Stimulated activated CD8-positive, alpha-beta memory T cell treated with anti-CD3 and anti-CD28 coated beads, Interleukin-4, amount 100 ng/mL, for 1 hour (primary cell): ENCODE measurements at regions not wholly inside any gene's neighbourhood (a gene's known extent, or its start where the extent isn't known, plus 50 kb on each side); places are given as distances from the start of the nearest gene placed in this dataset.

ENCODE experiments used
- DNase-seq, 2 donors: peaks; one replicate each; pipeline ENCODE4 v3.0.0-alpha.2; 2020; ENCODE audit warnings: low read depth in 2 of 2, low spot score in 1 of 2

DNA sequence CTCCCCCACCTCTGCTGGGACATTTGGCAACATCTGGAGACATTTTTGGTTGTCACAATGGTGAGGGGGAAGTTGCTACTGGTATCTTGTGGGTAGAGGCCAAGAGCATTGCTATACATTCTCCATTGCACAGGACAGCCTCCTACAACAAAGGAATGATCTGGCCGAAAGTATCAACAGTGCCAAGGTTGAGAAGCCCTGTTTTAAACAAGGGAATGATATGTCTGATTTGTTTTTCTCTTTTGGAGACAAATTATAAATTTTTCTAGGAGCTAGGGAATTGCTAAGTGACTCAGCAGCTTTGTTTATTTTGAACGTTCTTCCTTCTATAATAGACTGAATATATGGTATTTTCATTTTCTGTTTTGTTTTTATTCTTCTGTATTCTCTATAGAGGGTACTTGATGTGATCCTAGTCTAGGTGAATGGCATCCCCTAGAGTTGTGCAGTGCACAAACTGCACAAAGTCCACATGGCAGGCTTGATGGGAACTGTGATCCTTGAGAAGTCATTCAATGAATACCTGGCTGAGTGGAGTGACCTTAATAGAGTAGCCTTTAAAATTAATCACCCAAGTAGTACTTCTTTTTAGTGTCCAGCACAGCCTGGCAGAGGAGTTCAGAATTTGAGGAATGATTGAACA is 288.6 kb upstream of the USP24 start:
- no peak for DNase-seq

DNA sequence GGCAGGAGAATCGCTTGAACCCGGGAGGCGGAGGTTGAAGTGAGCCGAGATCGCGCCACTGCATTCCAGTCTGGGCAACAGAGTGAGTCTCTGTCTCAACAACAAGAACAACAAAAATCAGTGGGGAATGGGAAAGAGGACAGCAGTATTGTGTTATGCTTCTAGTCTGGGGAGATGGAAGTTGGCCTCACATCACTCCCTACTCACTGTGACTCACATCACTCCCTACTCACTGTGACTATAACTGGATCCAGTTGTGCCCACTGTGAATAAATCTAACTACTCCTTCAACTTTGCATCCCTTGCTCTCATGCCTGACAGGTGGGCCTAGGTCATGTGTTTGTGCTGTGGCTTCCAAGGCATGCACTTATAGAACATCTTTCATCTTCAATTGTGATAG is 285.4 kb upstream of the USP24 start:
- DNase-seq, result no peak

DNA sequence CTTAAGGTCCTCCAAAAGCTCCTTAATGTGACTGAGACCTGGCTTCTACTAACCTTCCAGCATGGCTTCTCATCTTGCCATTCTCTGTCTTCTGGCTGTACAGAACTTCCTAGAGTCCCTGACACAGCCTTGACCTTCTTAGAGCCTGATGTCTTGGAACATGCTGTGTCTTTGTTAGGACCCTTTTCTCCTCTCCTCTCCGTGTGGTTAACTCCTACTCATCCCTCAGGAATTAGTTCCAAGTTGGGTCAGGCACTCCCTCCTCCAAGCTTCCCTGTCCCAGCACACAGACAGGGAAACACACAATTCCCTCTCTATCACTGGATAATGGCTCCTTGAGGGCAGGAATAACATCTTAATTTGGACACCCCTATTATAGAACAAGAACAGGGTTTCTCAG is 275.4 kb upstream of the USP24 start:
- DNase-seq, result no peak

DNA sequence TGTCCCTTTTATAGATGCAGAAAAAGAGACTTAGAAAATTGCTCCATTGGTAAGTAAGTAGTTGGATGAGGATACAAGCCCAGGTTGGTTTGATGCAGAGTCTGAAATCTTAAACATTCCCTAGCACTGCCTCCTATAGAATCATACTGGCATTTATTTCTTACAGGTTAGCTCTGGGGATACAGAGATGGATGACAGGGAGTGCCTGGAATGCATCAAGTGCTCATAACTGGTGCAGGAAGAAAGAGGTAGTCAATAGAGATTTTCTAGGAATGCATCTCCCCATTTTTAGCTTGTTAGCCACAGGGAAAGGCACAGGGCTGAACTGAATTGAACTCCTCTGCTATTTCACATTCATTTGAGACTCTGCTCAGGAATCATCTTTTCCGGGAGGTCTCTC is 269.0 kb upstream of the USP24 start:
- DNase-seq, result no peak

DNA sequence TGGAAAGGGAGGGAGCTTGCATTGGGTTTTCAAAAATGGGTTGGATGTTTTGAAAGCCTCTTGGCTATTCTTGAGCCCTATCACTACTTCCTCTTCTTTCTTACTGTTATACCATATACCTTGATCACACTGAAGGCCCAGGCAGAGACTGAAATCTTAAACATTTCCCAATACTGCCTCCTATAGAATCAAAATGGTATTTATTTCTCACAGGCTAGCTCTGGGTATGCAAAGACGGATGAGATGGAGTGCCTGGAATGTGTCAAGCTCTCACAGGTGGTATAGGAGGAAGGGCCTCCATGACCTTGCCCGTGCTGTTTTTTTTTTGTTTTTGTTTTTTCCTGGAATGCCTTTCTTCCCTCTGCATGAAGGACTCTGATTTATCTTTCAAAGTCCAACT is 268.4 kb upstream of the USP24 start:
- DNase-seq, result no peak

DNA sequence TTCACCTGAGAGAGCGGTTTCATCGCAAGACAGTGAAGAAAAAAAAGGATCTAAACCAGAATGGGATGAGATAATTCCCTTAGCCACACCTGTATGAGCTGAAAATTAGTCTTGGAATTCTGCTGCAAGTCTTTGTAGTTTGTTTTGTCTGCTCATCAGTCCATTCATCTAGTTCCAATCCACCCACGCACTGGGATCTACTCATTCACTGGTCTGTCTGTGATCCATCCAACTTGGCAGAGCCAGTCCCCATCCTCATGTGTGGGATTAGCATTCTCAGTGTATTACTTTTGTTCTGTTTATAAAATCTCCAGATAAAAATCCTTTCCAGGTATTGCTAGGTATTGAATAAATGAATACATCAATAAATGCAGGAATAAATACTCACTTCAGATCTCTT is 266.5 kb upstream of the USP24 start:
- no peak for DNase-seq

DNA sequence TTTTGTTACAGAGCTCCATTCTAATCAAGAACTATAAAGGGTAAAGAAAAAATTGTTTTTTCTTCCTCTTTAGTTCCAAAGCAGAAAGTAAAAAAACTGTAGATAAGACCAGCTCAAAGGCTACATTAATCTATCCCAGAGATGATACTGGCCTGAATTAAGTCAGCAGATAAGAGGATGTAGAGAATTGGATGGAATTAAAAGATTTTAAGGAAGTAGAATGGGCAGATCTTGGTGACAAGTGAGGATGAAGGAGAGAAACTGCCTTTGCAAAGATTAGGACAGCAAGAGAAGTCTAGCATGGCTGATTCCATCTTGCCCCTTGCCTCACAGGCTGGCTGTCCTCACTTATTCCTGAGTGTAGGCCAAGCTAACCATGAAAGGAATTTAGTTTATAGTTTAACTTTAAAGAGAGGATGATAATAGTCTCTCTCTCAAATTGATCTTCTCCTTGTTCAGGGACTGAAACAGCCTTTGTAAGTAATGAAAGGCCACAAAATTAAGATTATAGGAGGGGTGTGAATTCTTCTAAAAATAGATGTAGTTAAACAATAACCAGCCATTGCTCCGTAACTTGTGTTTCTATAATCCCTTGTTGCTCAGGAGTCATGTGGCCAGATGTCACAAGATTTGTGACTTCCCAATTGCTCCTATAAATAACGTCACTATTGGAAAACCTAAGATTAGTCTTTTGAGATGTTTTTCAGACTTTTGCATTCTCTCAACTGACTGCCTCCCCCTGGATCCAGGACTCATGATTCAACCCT is 265.0 kb upstream of the USP24 start:
- no peak for DNase-seq

DNA sequence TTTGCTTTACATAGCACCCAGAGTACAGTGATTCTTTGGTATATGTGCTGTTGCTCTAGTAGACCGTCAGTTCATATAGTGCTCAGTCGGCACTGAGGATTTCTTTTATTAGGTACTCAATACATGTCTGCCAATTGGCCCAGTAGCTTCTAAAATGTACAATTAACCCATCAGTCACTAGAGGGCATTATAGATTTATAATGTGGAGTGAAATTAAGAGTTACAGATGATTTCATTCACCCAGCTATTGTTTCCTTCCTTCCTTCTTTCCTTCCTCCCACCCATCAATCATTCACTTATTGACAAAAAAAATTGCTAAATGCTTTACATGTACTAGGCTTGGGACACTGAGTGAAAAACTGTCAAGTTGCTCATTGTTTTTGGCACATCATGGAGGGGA is 263.6 kb upstream of the USP24 start:
- DNase-seq, result no peak

DNA sequence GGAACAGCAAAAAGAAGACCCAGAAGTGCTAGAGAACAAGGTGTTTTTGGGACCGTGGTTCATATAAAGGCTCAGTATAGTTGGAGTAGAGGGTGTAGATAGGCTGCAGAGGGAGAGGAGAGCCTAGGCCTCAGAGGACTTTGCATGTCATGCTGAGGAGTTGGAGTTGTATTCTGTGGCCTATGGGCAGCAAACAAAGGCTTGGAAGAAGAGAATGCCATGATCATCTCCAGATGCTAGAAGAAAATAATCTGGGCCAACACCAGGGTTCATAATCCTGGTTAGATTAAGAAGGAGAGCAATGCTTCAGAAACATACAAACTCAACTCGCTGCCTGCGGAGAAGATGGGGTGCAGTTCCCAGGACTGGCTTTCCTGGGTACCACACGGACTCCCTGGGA is 262.8 kb upstream of the USP24 start:
- DNase-seq, result no peak

DNA sequence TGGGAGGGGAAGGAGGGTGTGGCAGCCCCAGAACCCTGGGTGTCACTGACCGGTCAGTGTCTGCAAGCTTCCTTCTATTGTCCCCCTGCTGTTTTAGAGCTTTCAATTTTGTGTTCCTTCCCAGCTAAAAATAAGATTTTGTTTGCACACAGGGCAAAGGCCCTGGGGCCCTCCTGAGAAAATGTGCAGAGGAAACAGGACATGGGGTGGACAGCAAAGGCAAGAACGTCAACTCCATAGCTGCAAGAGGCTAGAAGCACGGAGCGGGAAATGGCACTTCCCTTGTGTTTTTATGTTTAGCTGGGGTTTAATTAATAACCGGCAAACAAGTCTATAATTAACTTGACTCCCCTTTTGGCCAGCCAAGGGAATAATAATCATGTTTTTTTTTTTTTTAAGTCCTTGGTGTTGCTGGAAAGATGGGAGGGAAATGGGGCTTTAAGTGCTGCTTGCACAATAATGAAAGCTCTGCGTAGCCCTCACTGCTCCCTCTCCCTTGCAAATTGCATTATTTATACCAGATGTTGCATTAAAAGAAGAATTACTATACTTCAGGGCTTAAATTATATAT is 261.4 kb upstream of the USP24 start:
- DNase-seq, result no peak

DNA sequence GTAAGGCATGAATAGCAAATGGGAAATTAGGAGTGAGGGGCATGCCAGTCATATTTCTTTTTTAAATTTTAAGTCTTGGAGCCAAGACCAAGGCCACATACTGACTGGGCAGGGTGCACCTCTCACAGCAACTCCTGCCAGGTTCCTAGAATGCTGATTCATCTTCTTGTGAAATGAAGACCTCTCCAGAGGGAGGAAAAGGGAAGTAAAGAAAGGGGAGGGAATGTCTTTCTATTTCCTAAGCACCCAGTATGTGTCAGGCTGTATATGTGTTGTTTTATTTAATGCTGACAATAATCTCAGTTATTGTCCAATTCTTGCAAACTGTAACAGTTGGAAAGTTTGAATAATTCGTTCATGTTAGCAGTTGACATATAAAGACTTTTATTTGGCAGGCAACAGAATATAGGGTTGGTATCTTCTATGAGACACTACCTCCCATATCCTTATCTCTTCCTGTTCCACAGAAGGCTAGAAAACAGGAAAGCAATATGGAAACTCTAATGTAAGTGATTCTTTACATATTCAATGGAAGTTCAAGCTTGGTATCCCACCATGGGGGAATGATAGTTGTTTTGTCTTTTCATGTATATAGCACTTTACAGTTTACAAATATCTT is 259.1 kb upstream of the USP24 start:
- no peak for DNase-seq

DNA sequence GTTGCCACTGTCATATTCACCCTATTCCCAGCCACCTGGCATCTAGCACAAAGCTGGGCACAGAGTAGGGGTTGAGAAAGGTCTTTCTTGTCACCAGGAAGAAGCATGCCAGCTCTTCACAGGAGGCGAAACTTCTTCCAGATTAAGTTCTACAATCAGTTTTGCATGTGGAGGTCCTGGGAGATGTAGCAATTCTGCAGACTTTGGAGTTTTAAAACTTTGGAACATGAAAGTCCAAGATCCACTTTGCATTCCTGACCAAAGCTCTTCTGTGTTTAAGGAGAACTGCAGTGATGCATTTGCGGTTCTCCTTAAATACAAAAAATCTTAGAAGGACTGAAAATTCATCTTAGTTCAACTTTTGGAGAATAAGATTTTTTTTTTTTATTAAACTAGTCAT is 258.5 kb upstream of the USP24 start:
- DNase-seq, result no peak

DNA sequence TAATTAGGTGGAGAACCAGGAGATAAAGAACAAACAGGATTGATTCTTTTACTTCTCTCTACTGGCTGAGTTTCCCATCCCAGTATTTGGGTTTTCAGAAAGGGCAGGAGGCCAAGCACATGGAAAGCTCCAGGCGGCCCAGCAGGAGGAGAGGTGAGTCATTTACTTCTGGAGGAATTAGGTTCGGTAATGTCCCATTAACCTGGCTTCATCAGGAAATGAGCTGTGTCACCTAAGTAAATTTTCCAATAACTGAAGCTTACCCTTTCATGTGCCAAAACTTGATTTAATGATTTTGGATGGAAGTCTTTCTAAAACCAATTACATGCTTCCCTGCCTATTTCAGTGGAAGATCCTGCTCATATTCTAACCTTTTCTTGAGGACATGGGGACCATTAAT is 257.6 kb upstream of the USP24 start:
- no peak for DNase-seq

DNA sequence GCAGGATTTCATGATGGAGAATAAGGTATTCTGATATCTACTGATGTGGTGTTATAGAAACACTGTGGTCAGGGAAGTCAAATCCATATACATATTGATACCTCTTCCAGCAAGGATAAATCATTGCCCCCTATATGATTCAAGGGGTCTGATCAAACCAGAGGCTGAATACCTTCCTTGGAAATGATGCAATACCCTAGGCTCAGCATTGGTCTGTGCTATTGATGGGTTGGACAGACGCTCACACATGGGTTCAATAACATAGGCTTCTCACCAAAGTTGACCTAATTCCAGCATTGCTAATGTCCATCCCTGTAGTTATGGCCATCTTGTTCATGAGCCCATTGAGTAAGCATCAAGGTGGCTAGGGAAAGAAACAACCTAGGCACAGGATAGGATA is 257.0 kb upstream of the USP24 start:
- DNase-seq, result no peak

DNA sequence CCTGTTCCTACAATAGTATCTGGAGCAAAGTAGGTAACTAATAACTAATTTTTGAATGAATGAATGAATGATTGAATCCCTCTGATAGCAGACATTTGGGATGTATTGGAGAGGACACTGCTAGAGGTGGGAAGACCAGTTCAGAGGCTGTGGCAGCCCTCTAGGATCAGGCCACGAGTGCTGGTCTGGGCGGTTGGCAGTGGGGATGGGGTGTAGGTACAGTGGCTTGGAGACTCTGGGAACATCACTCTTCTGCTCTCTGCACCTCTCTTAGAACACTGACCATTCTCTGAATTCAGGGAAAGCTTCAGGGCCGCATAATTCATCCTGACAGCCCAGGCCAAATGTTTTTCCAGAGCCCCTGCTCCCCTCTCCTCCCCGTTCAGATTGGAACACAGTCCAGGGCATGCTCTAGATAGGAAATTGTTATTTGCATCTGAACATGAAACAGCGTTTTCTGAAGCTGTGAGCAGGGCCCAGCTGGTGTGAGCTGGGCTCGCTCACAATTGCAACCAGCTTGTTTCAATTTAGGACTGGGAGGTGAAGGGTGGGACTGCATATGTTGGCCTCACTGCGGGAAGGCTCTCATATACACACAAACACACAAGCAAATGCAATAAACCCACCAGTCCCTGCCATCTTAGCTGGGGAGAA is 253.1 kb upstream of the USP24 start:
- DNase-seq, result no peak

DNA sequence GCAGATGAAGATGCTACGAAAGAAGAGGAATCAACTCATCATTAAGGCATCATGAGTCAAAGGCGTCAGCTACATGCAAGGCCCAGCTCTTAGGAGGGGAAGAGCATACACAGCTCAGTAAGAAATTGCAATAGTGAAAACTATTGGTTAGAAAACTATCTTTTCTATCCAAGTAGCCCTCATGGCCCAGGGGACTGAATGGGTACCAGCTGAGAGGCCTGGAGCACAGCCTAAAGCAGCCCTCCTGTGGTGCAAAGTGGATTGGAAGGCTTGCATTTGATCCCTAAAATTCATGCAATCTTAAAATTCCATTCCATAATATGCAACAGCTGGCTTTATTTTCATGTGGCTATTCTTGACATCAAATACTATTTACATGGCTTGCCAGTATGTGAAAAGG is 251.8 kb upstream of the USP24 start:
- no peak for DNase-seq

DNA sequence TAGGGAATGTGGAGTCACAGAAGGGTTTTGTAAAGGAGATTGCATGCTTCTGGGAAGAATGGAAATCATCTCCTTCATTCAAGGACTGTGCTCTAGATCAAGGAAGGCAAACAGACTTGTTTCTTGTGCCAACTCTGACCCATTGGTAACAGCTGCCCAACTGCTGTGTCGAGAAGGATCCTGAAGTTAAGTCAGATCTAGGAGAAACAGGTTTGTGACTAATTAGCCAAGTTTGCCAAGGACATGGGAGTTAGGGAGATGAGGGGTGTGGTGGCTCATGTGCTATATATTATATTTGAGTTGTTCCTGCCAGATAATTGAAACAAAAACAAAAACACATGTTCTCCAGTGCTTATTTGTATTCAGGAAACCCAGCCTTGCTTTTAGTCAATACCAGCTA is 251.2 kb upstream of the USP24 start:
- DNase-seq, result no peak

DNA sequence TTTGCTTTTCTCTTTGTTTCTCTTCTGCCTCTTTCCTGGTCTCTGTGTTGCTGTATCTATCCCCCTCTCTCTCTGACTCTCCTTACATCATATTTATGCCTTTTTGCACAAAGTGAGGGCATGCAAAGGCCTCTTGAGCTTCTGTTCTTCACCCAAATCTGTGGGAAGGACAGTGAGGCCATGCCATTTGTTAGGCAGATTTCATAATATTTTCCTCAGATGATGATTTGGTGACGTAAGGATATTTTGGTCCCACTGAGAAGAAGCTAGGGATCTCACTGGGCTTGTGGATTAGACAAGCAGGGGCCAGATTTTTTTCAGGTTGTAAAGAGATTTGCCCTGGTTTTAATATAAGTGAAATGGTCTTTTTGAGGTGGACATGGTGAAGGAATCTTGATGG is 249.4 kb upstream of the USP24 start:
- DNase-seq, result no peak

DNA sequence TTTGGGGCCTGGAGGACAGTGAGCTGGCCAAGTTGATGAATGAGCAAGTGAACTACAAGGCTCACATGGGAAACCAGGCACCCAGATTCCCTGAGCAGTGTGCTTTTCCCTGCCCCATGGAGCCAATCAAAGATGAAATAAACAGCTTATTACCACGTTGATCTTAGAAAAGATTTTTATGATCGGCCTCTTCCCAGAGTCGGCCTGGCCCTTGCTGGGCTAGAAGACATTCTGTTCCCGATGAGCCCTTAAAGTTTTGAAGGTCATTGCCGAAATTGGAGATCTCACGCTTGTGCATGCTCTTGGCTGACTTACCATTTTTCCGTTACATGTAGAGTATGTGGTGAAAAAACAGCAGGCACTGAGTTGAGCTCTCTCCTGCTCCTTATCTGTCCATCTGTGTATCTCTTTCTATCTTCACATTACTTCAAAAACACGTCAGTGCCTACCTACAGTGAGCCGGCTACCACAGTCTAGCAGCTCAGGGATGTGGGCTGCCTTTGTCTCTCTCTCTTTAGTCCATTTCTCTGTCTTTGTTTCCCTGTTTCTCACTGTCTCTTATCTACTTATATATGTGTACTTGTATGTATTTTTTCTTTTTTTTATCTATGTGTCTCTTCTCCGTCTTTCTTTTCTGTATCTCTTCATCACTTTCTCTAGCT is 248.8 kb upstream of the USP24 start:
- DNase-seq, result no peak

DNA sequence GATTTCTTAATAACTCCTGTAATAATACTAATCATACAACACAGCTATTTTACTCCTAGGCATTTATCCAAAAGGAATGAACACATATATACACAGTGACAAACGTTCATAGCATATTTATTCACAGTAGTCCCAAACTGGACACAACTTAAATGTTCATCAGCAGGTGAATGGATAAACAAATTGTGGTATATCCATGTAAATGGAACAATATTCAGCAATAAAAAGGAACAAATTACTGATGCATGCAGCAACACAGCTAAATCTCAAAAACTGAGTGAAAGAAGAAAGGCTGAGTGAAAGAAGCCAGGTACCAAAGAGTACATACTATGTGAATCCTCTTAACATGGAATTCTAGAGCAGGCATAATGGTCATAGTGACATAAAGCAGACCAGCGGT is 242.7 kb upstream of the USP24 start:
- DNase-seq, result no peak

DNA sequence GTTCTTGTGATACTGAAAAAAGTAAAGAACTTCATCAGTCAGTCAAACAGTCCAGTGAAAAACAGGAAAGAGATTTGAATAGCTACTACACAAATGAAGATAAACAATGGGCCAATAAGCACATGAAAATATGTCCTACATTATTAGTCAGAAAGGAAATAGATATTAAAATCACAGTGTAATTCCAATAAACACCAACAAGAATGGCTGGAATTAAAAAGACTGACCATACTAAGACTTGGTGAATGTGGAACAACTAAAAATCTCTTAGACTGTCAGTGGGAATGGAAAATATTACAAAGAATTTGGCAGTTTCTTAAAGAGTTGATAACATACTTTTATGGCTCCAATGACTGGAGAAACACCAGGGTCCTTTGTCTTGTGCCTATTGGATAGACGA is 241.8 kb upstream of the USP24 start:
- no peak for DNase-seq
